GM10266 (cell line): ENCODE measurements at regions not wholly inside any gene's neighbourhood (a gene's known extent, or its start where the extent isn't known, plus 50 kb on each side); places are given as distances from the start of the nearest gene placed in this dataset.
"Not testable (repeated sequence)": the region's sequence is repeated elsewhere in the genome, so short reads cannot be mapped to it uniquely, and the experiment has no call there.

Source experiments
- DNase-seq: peaks from one replicate; pipeline ENCODE4 v3.0.0; 2012; ENCODE audit errors: extremely low spot score
- TF ChIP-seq, protein P1 (sequence below): IDR thresholded peaks from 2 replicates; pipeline ENCODE4 v1.5.1; 2012; ENCODE audit warnings: mild to moderate bottlenecking, low read depth; ENCODE audit not compliant: control insufficient read depth, insufficient read depth; ENCODE audit errors: missing control alignments

DNA sequence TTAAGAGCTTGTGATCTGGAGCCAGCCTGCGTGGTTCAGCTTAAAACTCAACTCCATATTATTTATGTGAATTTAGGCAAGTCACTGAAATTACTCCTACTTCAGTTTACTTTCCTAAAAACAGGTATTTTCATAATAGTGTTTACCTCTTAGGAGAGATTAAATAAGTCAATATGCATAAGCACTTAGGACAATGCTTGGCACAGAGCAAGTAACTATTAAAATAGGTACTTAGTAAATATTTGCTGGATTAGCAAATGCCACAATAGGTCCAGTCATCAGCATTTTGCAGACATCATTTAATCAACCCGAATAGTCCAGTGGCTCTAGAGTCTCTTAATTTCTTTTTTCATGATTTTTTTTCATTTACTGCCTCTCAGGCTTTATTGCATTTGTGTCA is 78.6 kb upstream of the PTPRK start:
- DNase-seq: no peak
- TF ChIP-seq, protein P1, sequence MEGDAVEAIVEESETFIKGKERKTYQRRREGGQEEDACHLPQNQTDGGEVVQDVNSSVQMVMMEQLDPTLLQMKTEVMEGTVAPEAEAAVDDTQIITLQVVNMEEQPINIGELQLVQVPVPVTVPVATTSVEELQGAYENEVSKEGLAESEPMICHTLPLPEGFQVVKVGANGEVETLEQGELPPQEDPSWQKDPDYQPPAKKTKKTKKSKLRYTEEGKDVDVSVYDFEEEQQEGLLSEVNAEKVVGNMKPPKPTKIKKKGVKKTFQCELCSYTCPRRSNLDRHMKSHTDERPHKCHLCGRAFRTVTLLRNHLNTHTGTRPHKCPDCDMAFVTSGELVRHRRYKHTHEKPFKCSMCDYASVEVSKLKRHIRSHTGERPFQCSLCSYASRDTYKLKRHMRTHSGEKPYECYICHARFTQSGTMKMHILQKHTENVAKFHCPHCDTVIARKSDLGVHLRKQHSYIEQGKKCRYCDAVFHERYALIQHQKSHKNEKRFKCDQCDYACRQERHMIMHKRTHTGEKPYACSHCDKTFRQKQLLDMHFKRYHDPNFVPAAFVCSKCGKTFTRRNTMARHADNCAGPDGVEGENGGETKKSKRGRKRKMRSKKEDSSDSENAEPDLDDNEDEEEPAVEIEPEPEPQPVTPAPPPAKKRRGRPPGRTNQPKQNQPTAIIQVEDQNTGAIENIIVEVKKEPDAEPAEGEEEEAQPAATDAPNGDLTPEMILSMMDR: no peak

DNA sequence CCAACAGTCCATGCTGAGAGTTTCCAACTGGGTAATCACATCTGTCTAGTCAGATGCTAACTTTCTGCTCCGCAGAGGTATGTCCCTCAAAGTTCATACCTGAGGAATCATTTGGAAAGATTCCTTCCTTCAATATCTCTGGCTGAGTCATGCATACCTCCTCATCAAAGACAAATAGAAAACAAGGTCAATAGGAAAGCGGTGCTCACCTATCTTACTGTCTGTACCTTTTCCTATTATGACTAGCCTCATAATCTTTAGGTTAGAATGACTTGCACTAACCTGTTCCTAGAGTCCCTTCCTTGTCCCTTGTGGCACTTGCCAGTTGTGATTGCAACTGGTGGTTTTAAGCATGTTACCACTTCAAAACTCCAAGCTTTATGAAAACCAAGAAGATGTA is 78.2 kb upstream of the PTPRK start:
- DNase-seq: no peak
- TF ChIP-seq, protein P1: no peak

DNA sequence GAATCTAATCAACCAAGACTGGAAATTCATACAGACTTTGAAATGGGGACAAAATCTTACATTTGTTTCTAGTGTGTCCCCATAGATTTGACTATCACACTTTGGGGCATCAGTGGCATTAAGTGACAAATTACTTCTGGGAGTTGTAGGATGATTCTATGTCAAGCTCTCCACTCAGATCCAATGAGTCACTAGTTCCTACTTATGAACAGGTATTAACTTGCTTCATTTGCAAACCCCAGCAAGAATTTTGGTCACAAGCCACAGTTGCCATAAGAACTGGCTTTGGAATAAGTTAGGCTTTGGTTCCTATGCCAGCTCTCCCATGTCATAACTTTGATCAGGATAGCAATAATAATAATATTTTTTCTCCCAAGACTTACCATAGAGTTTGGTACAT is 77.6 kb upstream of the PTPRK start:
- TF ChIP-seq, protein P1: no peak
- DNase-seq: no peak

DNA sequence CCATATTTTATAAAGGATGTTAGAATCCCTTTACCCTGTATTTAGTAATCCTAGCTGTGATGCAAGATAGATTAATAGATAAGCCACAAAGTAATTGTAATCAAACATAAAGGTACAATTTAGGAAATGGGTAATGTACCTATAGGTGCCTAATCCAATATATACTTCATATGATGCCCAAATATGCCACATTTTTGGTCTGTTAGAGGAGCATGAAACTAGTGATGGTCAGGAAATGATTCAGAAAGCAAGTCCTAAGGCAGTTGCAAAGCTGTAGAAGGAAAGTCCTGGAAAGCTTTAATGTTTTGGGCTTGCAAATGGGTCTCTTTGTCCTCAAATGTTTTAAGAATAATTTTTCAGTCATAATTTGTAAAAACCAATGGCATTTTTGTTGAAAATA is 76.6 kb upstream of the PTPRK start:
- DNase-seq: no peak

DNA sequence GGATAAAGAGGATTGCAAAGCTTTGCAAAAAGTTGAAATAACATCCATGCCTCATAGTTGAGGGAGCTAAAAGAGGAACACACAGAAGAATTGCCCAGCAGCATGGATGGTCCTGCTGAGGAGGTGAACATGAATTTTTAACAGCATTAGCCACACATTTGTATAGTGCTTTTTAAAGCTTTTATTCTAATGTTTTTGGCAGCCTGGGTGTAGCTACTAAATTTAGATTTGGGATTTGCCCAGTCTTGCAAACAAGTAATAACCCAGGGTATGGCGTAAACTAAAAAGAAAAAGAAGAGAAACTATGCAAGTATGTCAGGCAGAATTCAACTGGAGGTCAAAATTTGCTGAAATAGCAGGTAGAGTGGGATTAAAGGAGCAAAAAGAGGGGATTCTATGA is 75.1 kb upstream of the PTPRK start:
- TF ChIP-seq, protein P1: no peak
- DNase-seq: no peak

More for the DNA sequence above, 76.6 kb upstream of the PTPRK start:
- TF ChIP-seq, protein P1: no peak

DNA sequence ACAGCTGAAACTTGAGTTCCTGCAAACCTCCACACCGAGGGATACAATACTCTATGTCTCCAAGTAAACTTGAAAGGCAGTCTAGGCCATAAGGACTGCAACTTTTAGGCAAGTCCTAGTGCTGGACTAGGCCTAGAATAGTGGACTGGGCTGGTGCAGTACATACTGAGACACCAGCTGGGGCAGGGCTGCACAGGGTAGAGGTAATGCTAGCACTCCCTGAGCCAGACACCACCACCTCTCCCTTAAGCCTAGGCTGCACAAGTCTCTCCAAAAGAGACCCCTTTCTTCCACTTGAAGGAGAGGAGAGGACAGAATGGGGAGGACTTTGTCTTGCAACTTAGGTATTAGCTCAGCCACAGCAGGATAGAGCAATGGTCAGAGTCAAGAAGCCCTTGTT is 65.7 kb upstream of the PTPRK start:
- TF ChIP-seq, protein P1: no peak
- no peak for DNase-seq

DNA sequence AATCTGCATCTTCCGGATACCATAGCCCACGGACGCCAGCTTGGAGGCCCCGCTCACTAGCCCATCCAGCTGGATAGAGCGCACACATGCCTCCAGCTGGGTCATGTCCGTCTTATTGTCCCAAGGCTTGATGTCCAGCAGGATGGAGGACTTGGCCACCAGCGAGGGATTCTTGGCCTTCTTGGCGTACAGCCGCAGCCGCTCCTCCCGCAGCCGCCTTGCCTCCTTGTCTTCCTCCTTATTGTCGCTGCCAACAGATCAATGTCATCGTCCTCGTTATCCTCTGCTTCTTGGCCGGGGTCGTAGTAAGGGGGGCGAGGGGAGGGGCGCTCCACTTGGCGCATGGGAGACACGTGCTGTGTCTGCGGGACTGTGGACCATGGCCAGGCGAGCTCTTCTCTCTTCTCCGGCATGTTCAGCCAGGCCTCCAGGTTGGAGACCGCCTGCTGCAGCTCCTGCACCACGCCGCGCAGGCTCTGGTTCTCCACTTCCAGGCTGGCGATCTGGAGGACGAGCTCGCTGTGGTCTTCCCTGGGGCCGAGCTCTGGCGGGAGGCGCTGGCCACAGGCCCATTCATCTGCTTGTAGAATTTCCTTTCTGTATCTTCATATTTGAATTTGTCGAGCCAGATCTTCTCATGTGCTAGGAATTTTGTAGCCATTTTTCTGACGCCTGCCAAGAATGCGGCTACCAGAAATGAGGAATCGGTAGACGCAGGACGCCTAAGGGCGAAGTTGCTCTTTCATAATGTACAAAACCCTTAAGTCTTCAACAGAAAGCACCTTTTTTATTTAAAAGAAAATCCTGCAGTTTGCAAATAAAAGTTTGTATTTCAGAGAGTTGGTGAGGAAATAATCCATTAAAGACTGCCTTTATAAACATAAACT is 60.1 kb upstream of the PTPRK start:
- TF ChIP-seq, protein P1: no peak
- DNase-seq: no peak

DNA sequence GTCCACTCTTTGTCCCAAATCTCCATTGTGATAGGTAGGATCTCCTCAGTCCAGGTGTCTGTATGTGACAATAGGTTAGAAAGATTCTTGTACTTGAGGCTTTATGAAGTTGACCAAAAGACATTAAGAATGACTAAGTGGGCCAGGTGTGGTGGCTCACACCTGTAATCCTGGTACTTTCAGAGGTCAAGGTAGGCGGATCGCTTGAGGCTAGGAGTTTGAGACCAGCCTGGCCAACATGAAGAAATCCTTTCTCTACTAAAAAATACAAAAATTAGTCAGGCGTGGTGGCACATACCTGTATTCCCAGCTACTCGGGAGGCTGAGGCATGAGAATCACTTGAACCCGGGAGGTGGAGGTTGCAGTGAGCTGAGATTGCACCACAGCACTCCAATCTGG is 54.9 kb upstream of the PTPRK start:
- not testable (repeated sequence) for DNase-seq
